ENCODE measurements at regions not wholly inside any gene's neighbourhood (a gene's known extent, or its start where the extent isn't known, plus 50 kb on each side); places are given as distances from the start of the nearest gene placed in this dataset.
"Not testable (repeated sequence)": the region's sequence is repeated elsewhere in the genome, so short reads cannot be mapped to it uniquely, and the experiment has no call there.

DNA sequence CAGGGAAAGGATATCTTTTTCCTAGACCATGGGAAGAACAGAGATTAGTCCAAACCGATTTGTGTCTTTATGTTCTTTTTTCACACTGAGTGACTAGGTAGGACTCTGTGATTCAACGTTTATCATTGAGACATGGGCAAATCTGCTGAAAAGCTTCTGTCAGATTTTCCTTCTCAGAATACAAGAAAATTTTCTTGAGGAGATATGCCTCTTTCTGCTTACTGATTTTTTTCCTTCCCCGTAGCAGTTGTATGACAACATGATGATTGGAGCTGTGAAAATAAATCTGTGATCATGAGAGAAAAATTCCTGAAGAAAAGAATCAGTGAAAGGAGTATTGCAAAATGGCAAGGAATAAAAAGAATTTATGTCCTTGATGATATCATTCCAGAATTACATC lies 130.6 kb upstream of the FAT4 start:
- peaks cover 0 to 18% (median 5%) of the 10 kb centered on the region in 6 donors for H3K9me3 Mint-ChIP-seq
- no peaks in the 10 kb centered on the region for H3K4me1 Mint-ChIP-seq
- no peak overlapping the region for H3K27ac Mint-ChIP-seq
- no peaks in the 10 kb centered on the region for H3K36me3 Mint-ChIP-seq
- DNase-seq, result no peak
- no peak overlapping the region for H3K4me3 Mint-ChIP-seq
- H3K27me3 Mint-ChIP-seq (ENCODE audit: low read depth in 3 of 3), result peaks cover 0 to 2% (median 0%) of the 10 kb centered on the region in 3 donors

DNA sequence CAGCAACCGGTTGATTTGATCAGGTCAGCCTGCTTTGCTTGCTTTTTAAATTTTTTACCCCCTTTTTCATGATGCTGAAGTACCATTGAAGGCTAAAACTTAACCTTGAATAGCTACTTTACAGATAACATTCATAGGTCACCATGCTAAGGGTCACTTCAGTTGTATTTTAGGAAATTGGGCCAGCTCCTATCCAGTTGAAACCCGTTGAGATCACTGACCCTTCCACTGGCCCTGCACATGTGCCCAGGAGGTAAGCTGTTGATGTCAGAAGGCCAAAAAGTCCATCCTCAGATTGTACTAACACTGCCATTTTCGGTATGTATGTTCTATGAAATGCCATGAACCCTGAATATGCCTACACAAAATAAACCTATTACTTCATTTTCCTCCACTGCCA lies 133.0 kb upstream of the FAT4 start:
- Mint-ChIP-seq H3K4me3 (no peak overlapping the region), H3K27me3 (ENCODE audit: low read depth in 3 of 3) (peaks cover 0 to 2% (median 0%) of the 10 kb centered on the region in 3 donors), H3K4me1 (no peaks in the 10 kb centered on the region), H3K9me3 (peaks cover 0 to 21% (median 5%) of the 10 kb centered on the region in 6 donors), H3K27ac (no peak overlapping the region), H3K36me3 (no peaks in the 10 kb centered on the region)
- DNase-seq, result no peak

DNA sequence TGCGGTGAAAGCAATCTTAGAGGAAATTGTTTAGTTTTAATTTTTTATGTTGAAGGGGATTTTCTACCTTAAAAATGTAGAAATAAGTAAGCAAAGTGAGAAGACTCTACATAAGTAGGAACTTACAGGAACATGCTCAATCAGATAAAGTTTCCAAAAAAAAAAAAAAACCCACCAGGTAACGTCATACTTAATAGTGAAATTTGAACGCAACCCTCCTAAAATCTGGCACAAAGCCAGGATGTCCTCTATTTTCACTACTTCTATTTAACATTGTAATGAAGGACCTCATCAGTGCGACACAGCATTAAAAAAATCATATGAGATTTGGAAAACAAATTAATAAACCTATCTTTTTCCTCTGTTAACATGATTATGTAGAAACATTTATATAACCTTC lies 135.0 kb upstream of the FAT4 start:
- Mint-ChIP-seq H3K4me3 (no peak overlapping the region), H3K36me3 (no peaks in the 10 kb centered on the region)

DNA sequence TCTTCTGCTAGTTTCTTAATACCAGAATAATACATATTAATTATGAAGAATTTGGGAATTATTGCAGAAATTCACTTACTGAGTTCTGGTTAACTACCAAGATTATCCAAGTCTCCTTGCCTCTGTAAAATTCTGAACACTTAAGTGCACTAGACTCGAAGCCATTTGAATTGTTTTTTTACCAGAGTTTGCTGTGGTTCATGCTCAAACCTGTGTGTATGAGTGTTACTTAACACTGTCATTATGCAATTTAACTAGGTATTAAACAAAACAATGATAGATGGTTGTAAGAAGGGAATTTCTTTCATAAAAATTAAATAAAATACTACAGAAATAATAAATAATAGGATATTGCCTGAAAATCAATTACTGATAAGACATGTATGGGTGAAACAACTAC lies 145.6 kb upstream of the FAT4 start:
- Mint-ChIP-seq H3K27ac (no peak overlapping the region), H3K4me3 (no peak overlapping the region), H3K36me3 (no peaks in the 10 kb centered on the region), H3K9me3 (peaks cover 2 to 11% (median 4%) of the 10 kb centered on the region in 6 donors), H3K4me1 (no peaks in the 10 kb centered on the region), H3K27me3 (ENCODE audit: low read depth in 3 of 3) (no peaks in the 10 kb centered on the region)
- DNase-seq, result no peak

More for the DNA sequence above, 135.0 kb upstream of the FAT4 start:
- peaks cover 0 to 23% (median 5%) of the 10 kb centered on the region in 6 donors for H3K9me3 Mint-ChIP-seq
- no peaks in the 10 kb centered on the region for H3K4me1 Mint-ChIP-seq
- H3K27me3 Mint-ChIP-seq (ENCODE audit: low read depth in 3 of 3), result peaks cover 0 to 2% (median 0%) of the 10 kb centered on the region in 3 donors
- no peak for DNase-seq
- no peak overlapping the region for H3K27ac Mint-ChIP-seq

DNA sequence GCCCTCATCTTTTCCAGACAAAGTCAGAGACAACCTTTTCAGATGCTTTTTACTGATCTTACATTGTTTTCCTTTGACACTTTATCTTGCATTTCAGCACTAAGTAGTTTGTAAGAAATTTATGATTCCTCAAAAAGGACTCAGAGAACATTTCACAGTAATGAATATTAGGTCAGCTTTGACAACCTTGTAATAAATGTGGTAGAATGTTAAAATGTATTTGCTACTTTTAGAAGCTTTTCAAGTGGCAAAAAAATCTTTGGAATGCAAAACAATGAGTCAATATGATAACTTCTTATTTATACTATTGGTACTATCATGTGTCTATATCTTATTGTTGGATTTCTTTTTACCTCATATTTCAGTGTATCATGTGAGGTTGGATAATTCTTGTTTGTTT lies 146.2 kb upstream of the FAT4 start:
- H3K27ac Mint-ChIP-seq, result no peak overlapping the region
- H3K4me3 Mint-ChIP-seq, result no peak overlapping the region

GRCh38 chr4:125166012-125166411 lies 148.7 kb upstream of the FAT4 start:
- DNase-seq; H3K36me3 Mint-ChIP-seq; H3K4me1 Mint-ChIP-seq; H3K4me3 Mint-ChIP-seq; H3K27me3 Mint-ChIP-seq (ENCODE audit: low read depth in 3 of 3); H3K27ac Mint-ChIP-seq: not testable (repeated sequence)
- H3K9me3 Mint-ChIP-seq, result peaks cover 2 to 16% (median 8%) of the 10 kb centered on the region in 6 donors

More for the DNA sequence above, 146.2 kb upstream of the FAT4 start:
- Mint-ChIP-seq H3K4me1 (no peaks in the 10 kb centered on the region), H3K27me3 (ENCODE audit: low read depth in 3 of 3) (no peaks in the 10 kb centered on the region), H3K9me3 (peaks cover 2 to 13% (median 4%) of the 10 kb centered on the region in 6 donors), H3K36me3 (no peaks in the 10 kb centered on the region)
- no peak for DNase-seq

GRCh38 chr4:125159001-125159400 lies 155.8 kb upstream of the FAT4 start:
- Mint-ChIP-seq H3K9me3 (peaks cover 4 to 24% (median 16%) of the 10 kb centered on the region in 6 donors), H3K36me3 (no peaks in the 10 kb centered on the region), H3K27me3 (ENCODE audit: low read depth in 3 of 3) (peaks cover 0 to 2% (median 2%) of the 10 kb centered on the region in 3 donors), H3K4me1 (no peaks in the 10 kb centered on the region), H3K27ac (no peak overlapping the region), H3K4me3 (no peak overlapping the region)
- no peak for DNase-seq

DNA sequence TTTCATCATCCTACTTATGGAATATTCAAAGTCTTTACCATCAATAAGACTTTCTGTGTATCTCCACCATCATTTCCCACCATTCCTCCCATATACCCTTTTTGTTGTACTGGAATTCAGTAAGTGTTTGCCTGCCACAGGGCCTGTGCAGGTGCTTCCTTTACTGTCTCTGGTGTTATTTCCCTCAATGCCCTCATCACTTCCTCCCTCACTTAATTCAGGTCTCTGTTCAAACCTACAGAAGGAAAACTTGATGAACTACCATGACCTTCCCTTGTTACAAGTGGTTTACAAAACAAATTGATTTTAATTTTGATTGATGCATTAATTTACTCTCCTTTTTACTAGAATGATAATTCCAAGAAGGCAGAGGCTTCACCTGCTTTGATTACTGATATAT lies 159.5 kb upstream of the FAT4 start:
- H3K4me1 Mint-ChIP-seq, result no peaks in the 10 kb centered on the region
- no peaks in the 10 kb centered on the region for H3K27me3 Mint-ChIP-seq (ENCODE audit: low read depth in 3 of 3)

GRCh38 chr4:125140966-125141495 lies 173.7 kb upstream of the FAT4 start:
- H3K4me1 Mint-ChIP-seq, result no peaks in the 10 kb centered on the region
- no peak overlapping the region for H3K4me3 Mint-ChIP-seq
- no peak for DNase-seq
- peaks cover 0 to 4% (median 2%) of the 10 kb centered on the region in 6 donors for H3K9me3 Mint-ChIP-seq
- no peaks in the 10 kb centered on the region for H3K27me3 Mint-ChIP-seq (ENCODE audit: low read depth in 3 of 3)
- no peaks in the 10 kb centered on the region for H3K36me3 Mint-ChIP-seq
- H3K27ac Mint-ChIP-seq, result no peak overlapping the region

More for the DNA sequence above, 159.5 kb upstream of the FAT4 start:
- Mint-ChIP-seq H3K27ac (no peak overlapping the region), H3K36me3 (no peaks in the 10 kb centered on the region), H3K9me3 (peaks cover 3 to 24% (median 11%) of the 10 kb centered on the region in 6 donors), H3K4me3 (no peak overlapping the region)
- no peak for DNase-seq

DNA sequence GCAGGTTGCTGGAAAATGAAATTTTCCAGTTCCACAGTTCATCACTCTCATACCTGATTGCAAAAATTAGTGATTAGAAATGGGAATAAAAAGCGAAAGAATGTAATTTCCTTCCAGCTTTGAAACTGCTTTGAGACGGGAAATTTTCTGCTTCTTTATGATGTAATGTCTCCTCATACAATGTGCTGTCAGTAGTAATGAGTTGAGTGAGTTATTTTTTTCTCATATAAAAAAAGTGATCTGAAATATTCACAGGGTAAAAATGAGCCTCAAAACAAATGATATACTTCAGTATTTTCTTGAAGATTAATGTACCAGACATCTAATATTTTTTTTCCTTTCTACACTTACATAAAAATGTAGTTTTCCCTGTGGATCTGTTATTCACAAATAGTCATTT lies 179.1 kb upstream of the FAT4 start:
- Mint-ChIP-seq H3K9me3 (peaks cover 0 to 11% (median 4%) of the 10 kb centered on the region in 6 donors), H3K27ac (no peak overlapping the region), H3K36me3 (no peaks in the 10 kb centered on the region), H3K4me1 (no peaks in the 10 kb centered on the region), H3K4me3 (no peak overlapping the region), H3K27me3 (ENCODE audit: low read depth in 3 of 3) (peaks cover 0 to 3% (median 0%) of the 10 kb centered on the region in 3 donors)
- no peak for DNase-seq

- DNase-seq, result no peak
- Mint-ChIP-seq H3K4me1 (no peaks in the 10 kb centered on the region), H3K9me3 (peaks cover 1 to 9% (median 7%) of the 10 kb centered on the region in 6 donors), H3K27me3 (ENCODE audit: low read depth in 3 of 3) (peaks cover 0 to 8% (median 0%) of the 10 kb centered on the region in 3 donors), H3K36me3 (no peaks in the 10 kb centered on the region), H3K27ac (no peak overlapping the region), H3K4me3 (no peak overlapping the region)
Observed at GRCh38 chr4:125132729-125133128, 182.0 kb upstream of the FAT4 start.

GRCh38 chr4:125131891-125132680 lies 182.7 kb upstream of the FAT4 start:
- H3K4me3 Mint-ChIP-seq, result no peak overlapping the region
- no peak overlapping the region for H3K27ac Mint-ChIP-seq
- DNase-seq, result no peak
- H3K27me3 Mint-ChIP-seq (ENCODE audit: low read depth in 3 of 3), result peaks cover 0 to 8% (median 0%) of the 10 kb centered on the region in 3 donors
- no peaks in the 10 kb centered on the region for H3K36me3 Mint-ChIP-seq
- peaks cover 1 to 9% (median 7%) of the 10 kb centered on the region in 6 donors for H3K9me3 Mint-ChIP-seq
- no peaks in the 10 kb centered on the region for H3K4me1 Mint-ChIP-seq

DNA sequence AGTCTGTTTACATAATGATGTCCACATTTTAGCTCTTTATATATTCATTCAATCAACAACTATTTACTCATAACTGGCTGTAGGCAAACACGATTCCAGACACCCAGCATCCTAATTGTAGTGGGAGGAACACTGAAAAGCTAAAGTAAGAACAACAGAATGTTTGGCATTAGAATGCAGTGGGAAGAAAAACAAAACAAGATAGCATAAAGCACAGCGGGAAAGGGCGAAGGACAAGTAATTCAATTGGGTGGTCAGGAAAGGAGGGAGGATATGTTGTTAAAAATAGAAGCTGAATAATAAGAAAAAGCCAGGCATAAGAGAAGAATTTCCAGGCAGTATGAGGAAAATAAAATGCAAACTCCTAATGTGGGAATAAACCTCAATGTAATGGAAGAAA lies 189.5 kb upstream of the FAT4 start:
- H3K36me3 Mint-ChIP-seq, result no peaks in the 10 kb centered on the region
- peaks cover 0 to 4% (median 2%) of the 10 kb centered on the region in 3 donors for H3K27me3 Mint-ChIP-seq (ENCODE audit: low read depth in 3 of 3)
- no peaks in the 10 kb centered on the region for H3K4me1 Mint-ChIP-seq
- H3K27ac Mint-ChIP-seq, result no peak overlapping the region
- H3K9me3 Mint-ChIP-seq, result peaks cover 2 to 10% (median 6%) of the 10 kb centered on the region in 6 donors
- H3K4me3 Mint-ChIP-seq, result no peak overlapping the region
- no peak for DNase-seq

DNA sequence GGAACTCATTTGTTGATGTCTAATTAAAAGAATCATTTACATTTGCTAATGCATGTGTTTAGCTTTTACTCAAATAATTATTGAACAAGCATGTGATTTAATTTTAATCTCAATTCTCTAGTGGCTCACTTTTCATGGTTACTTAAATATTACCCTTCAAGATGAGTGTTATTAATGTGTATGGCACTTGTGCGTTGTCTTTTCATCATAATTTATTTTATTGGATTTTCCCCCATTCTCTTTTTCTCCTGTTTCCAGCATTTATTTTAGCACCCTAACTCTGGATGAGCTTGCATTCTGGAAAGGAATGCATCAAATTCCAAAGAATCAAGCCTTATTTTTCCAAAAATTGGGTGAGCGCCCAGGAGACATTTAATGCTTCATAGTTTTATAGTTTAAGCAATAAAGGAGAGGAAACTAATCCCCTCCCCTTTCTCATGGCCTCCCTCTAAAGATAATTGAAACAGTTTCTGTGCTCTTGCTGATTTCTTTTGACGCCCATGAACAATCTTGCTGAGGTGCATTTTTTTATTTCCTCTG lies 191.1 kb upstream of the FAT4 start:
- H3K27ac Mint-ChIP-seq, result no peak overlapping the region
- no peak for DNase-seq
- H3K4me3 Mint-ChIP-seq, result no peak overlapping the region
- no peaks in the 10 kb centered on the region for H3K36me3 Mint-ChIP-seq
- H3K27me3 Mint-ChIP-seq (ENCODE audit: low read depth in 3 of 3), result peaks cover 0 to 2% (median 0%) of the 10 kb centered on the region in 3 donors
- no peaks in the 10 kb centered on the region for H3K4me1 Mint-ChIP-seq
- H3K9me3 Mint-ChIP-seq, result peaks cover 2 to 10% (median 5%) of the 10 kb centered on the region in 6 donors

Measured in immature natural killer cell (primary cell).